Stimulated activated CD8-positive, alpha-beta memory T cell treated with anti-CD3 and anti-CD28 coated beads, Interleukin-4, amount 100 ng/mL, for 4 hours (primary cell): ENCODE measurements at regions not wholly inside any gene's neighbourhood (a gene's known extent, or its start where the extent isn't known, plus 50 kb on each side); places are given as distances from the start of the nearest gene placed in this dataset.
"Not testable (repeated sequence)": the region's sequence is repeated elsewhere in the genome, so short reads cannot be mapped to it uniquely, and the experiment has no call there.

ENCODE experiments used
- DNase-seq, 2 donors: peaks; one replicate each; pipeline ENCODE4 v3.0.0-alpha.2; 2020; ENCODE audit warnings: low read depth in 2 of 2, low spot score in 1 of 2

GRCh38 chr9:587527-587926 lies 254.0 kb upstream of the DMRT1 start:
- DNase-seq = no peak

- no peak for DNase-seq
Observed at GRCh38 chr9:588981-589380, 252.5 kb upstream of the DMRT1 start.

- DNase-seq = no peak
Observed at GRCh38 chr9:589723-590122, 251.8 kb upstream of the DMRT1 start.

- DNase-seq = no peak
Observed at GRCh38 chr9:591292-591691, 250.2 kb upstream of the DMRT1 start.

GRCh38 chr9:592225-592624 lies 249.3 kb upstream of the DMRT1 start:
- DNase-seq = no peak

GRCh38 chr9:592733-593132 lies 248.8 kb upstream of the DMRT1 start:
- no peak for DNase-seq

- no peak for DNase-seq
Observed at GRCh38 chr9:593809-594208, 247.7 kb upstream of the DMRT1 start.

GRCh38 chr9:596703-597102 lies 244.8 kb upstream of the DMRT1 start:
- no peak for DNase-seq

- no peak for DNase-seq
Observed at GRCh38 chr9:600006-600405, 241.5 kb upstream of the DMRT1 start.

- no peak for DNase-seq
Observed at GRCh38 chr9:602716-603115, 238.8 kb upstream of the DMRT1 start.

- no peak for DNase-seq
Observed at GRCh38 chr9:603126-603525, 238.4 kb upstream of the DMRT1 start.

GRCh38 chr9:607417-607816 lies 234.1 kb upstream of the DMRT1 start:
- DNase-seq = no peak

GRCh38 chr9:613771-614347 lies 227.6 kb upstream of the DMRT1 start:
- DNase-seq = peak in 1 of 2 donors; percentile 9

GRCh38 chr9:614431-614830 lies 227.1 kb upstream of the DMRT1 start:
- no peak for DNase-seq

- no peak for DNase-seq
Observed at GRCh38 chr9:615756-616155, 225.7 kb upstream of the DMRT1 start.

GRCh38 chr9:616694-617093 lies 224.8 kb upstream of the DMRT1 start:
- DNase-seq = no peak

- DNase-seq = no peak
Observed at GRCh38 chr9:617445-618085, 223.9 kb upstream of the DMRT1 start.

GRCh38 chr9:618478-618877 lies 223.0 kb upstream of the DMRT1 start:
- no peak for DNase-seq

- DNase-seq = no peak
Observed at GRCh38 chr9:621201-621855, 220.2 kb upstream of the DMRT1 start.

- DNase-seq = no peak
Observed at GRCh38 chr9:624935-625500, 216.5 kb upstream of the DMRT1 start.

- DNase-seq = no peak
Observed at GRCh38 chr9:625613-626012, 215.9 kb upstream of the DMRT1 start.

- DNase-seq = not testable (repeated sequence)
Observed at GRCh38 chr9:626114-626513, 215.4 kb upstream of the DMRT1 start.
